Neutrophil (primary cell): ENCODE measurements at regions not wholly inside any gene's neighbourhood (a gene's known extent, or its start where the extent isn't known, plus 50 kb on each side); places are given as distances from the start of the nearest gene placed in this dataset.

Experiments used
- H3K27ac ChIP-seq: fragments of 200-600 bp; sonication (generic); 2 replicates; pipeline ENCODE4 v1.5.1; 2016; ENCODE audit warnings: mild to moderate bottlenecking, moderate library complexity
- H3K27me3 ChIP-seq: fragments of 200-600 bp; sonication (generic); 2 replicates; pipeline ENCODE4 v1.6.0; 2016; ENCODE audit warnings: mild to moderate bottlenecking
- H3K36me3 ChIP-seq: fragments of 200-600 bp; sonication (generic); 2 replicates; pipeline ENCODE4 v1.5.1; 2017
- H3K4me1 ChIP-seq, 2 experiments: fragments of 200-600 bp in 1 of 2; sonication (generic) in 1 of 2; 1 replicate in 1 of 2; 2 replicates in 1 of 2; pipeline versions ENCODE4 v1.5.1 to v1.6.1; 2013 to 2016; ENCODE audit warnings: low read depth in 1 of 2, low read length in 1 of 2, mild to moderate bottlenecking in 1 of 2, moderate library complexity in 1 of 2; ENCODE audit not compliant: control insufficient read depth in 1 of 2, insufficient read depth in 1 of 2
- H3K4me3 ChIP-seq, 2 experiments: fragments of 200-600 bp in 1 of 2; sonication (generic) in 1 of 2; 1 replicate in 1 of 2; 2 replicates in 1 of 2; pipeline ENCODE4 v1.5.1; 2013 to 2016; ENCODE audit warnings: low read depth in 1 of 2, low read length in 1 of 2, mild to moderate bottlenecking in 1 of 2, moderate library complexity in 1 of 2
- H3K9me3 ChIP-seq: fragments of 200-600 bp; sonication (generic); 2 replicates; pipeline ENCODE4 v1.5.1; 2016
- TF ChIP-seq, protein P1 (sequence below): fragments of 200-600 bp; sonication (generic); IDR thresholded peaks from 2 replicates; pipeline ENCODE4 v1.5.1; 2016; ENCODE audit warnings: antibody characterized with exemption

DNA sequence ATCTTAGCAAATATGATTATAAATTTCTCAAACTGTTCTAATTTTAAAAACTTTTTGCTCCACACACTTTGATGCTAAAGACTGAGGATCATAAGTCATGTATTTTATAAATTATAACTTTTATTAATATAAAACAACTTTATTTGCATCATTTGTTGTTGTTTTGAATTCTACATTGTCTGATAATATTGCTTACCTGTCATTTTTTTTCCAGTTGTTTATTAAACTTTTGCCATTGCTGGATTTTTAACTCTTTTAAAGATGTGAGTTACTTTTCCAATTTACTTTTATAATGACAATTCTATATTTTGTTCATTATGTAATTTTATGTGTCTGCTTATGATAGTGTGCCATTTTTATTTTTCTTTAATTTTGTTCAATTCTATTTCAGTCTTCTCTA is 2071.2 kb upstream of the C9orf72 start:
- no peak overlapping the region for H3K4me3 ChIP-seq

GRCh38 chr9:29647451-29647850 is 2074.2 kb upstream of the C9orf72 start:
- Histone ChIP-seq H3K36me3 (no peaks in the 10 kb centered on the region), H3K4me1 (no peaks in the 10 kb centered on the region), H3K4me3 (no peak overlapping the region), H3K27me3 (no peaks in the 10 kb centered on the region), H3K9me3 (no peaks in the 10 kb centered on the region), H3K27ac (no peak overlapping the region)
- TF ChIP-seq, protein P1, sequence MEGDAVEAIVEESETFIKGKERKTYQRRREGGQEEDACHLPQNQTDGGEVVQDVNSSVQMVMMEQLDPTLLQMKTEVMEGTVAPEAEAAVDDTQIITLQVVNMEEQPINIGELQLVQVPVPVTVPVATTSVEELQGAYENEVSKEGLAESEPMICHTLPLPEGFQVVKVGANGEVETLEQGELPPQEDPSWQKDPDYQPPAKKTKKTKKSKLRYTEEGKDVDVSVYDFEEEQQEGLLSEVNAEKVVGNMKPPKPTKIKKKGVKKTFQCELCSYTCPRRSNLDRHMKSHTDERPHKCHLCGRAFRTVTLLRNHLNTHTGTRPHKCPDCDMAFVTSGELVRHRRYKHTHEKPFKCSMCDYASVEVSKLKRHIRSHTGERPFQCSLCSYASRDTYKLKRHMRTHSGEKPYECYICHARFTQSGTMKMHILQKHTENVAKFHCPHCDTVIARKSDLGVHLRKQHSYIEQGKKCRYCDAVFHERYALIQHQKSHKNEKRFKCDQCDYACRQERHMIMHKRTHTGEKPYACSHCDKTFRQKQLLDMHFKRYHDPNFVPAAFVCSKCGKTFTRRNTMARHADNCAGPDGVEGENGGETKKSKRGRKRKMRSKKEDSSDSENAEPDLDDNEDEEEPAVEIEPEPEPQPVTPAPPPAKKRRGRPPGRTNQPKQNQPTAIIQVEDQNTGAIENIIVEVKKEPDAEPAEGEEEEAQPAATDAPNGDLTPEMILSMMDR = no peak

More for the DNA sequence above, 2071.2 kb upstream of the C9orf72 start:
- no peaks in the 10 kb centered on the region for H3K27me3 ChIP-seq
- no peaks in the 10 kb centered on the region for H3K9me3 ChIP-seq
- H3K36me3 ChIP-seq = no peaks in the 10 kb centered on the region
- no peak overlapping the region for H3K27ac ChIP-seq
- TF ChIP-seq, protein P1 = no peak
- no peaks in the 10 kb centered on the region for H3K4me1 ChIP-seq

- H3K36me3 ChIP-seq = no peaks in the 10 kb centered on the region
- no peak overlapping the region for H3K4me3 ChIP-seq
- H3K27me3 ChIP-seq = no peaks in the 10 kb centered on the region
- no peaks in the 10 kb centered on the region for H3K9me3 ChIP-seq
- H3K27ac ChIP-seq = no peak overlapping the region
- TF ChIP-seq, protein P1 = no peak
- no peaks in the 10 kb centered on the region for H3K4me1 ChIP-seq
These were observed 2074.9 kb upstream of the C9orf72 start for GRCh38 chr9:29648132-29648531.

DNA sequence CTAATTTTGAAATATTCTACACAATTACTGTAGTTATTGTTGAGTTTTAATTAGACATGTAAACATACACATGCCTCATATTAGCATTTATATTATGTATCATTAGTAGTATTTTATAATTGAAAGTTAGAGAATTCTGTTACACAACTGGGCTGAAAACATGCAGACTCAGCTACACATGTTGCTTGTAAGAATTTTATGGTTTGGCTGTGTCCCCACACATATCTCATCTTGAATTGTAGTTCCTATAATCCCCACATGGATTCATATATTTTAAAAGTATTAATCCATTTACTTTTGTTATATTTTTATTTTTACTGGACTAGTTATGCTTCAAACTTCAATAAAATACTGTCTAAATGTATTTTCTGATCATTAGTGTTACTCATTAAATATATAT is 2075.3 kb upstream of the C9orf72 start:
- TF ChIP-seq, protein P1 = no peak
- H3K4me3 ChIP-seq = no peak overlapping the region
- H3K36me3 ChIP-seq = no peaks in the 10 kb centered on the region
- H3K4me1 ChIP-seq = no peaks in the 10 kb centered on the region
- H3K27me3 ChIP-seq = no peaks in the 10 kb centered on the region
- no peak overlapping the region for H3K27ac ChIP-seq
- H3K9me3 ChIP-seq = no peaks in the 10 kb centered on the region

DNA sequence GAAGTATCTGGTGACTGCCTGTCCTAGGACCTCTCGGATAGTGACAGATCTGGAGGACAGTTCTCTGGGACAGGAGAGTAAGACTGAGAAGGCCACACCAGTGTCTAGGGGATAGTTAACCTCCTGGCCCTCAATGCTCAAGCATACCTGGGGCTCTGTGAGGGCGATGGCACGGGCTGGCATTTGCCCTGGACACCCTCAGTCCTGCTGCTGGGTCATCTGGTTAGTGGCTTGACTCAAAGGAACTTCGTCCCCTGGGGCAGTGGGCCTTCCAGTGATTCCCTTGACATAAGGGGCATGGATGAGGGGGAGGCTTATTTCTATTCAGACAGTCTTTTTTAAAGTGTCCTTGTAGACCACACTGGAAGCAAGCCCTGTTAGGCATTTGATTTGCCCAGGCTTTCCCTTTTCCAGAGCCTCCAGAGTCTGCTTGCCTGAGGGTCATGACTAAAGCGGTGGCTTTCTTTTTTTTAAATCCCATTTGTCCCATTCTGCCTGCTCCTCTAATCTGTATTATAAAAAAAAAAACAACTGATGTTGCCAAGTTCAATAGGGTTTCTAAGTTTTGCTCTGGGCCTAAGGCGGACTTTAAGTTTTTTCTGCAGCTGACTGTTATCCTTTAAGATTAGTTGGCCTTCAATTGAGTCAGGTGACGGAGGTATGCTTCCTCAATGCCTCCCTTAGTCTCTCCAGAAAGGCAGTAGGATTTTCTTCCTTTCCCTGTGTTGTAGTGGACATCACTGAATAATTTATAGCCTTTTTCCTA is 2083.5 kb upstream of the C9orf72 start:
- H3K27me3 ChIP-seq = no peaks in the 10 kb centered on the region
- H3K4me1 ChIP-seq = no peaks in the 10 kb centered on the region
- H3K27ac ChIP-seq = no peak overlapping the region
- no peak overlapping the region for H3K4me3 ChIP-seq
- TF ChIP-seq, protein P1 = no peak
- no peaks in the 10 kb centered on the region for H3K36me3 ChIP-seq
- H3K9me3 ChIP-seq = no peaks in the 10 kb centered on the region
